ENCODE measurements at regions not wholly inside any gene's neighbourhood (a gene's known extent, or its start where the extent isn't known, plus 50 kb on each side); places are given as distances from the start of the nearest gene placed in this dataset.

GRCh38 chr11:98107736-98108135 is 913.0 kb upstream of the CNTN5 start:
- Histone ChIP-seq H3K4me2 (ENCODE audit: insufficient read depth, low read length) (no peak overlapping the region), H3K36me3 (ENCODE audit: control insufficient read depth, insufficient read depth, low read length) (no peaks in the 10 kb centered on the region), H3K4me3 (no peak overlapping the region), H4K20me1 (replicated peaks; ENCODE audit: control insufficient read depth, insufficient read depth, low read length) (no peaks in the 10 kb centered on the region), H2AFZ (ENCODE audit: low read depth, low read length) (peak overlapping the region; percentile 34; the same call in 1 of the 2 replicates), H3K79me2 (ENCODE audit: control insufficient read depth, insufficient read depth, low read length) (no peaks in the 10 kb centered on the region), H3K9ac (ENCODE audit: insufficient read depth in 1 of 2, low read depth in 2 of 2, low read length in 2 of 2) (no peak overlapping the region), H3K27ac (ENCODE audit: extremely low read depth, low read depth, low read length) (no peak overlapping the region), H3K9me1 (ENCODE audit: control insufficient read depth, insufficient read depth, low read length) (no peaks in the 10 kb centered on the region), H3K27me3 (ENCODE audit: control insufficient read depth in 2 of 2, insufficient read depth in 2 of 2, low read length in 2 of 2) (no peaks in the 10 kb centered on the region), H3K9me3 (replicated peaks; ENCODE audit: control insufficient read depth, insufficient read depth, low read depth, low read length) (no peaks in the 10 kb centered on the region; the same call in 1 of the 2 replicates), H3K4me1 (replicated peaks in 1 of 2; ENCODE audit: control insufficient read depth in 2 of 2, insufficient read depth in 2 of 2, low read length in 2 of 2) (no peaks in the 10 kb centered on the region)
- in situ Hi-C loops (cut with MboI) (no loop called here), intact Hi-C loops (cut with micrococcal nuclease) (no loop called here)
- ChIA-PET POLR2A (no interaction called here), CTCF (ENCODE audit: low intra/inter-chr PET ratio) (no interaction called here)
- DNase-seq (ENCODE audit: extremely low read depth in 1 of 4, low spot score in 3 of 4) (no peak), ATAC-seq (no peak), FAIRE-seq (no peak)
- no TSS peak for BruUV-seq (replicated peaks)
- WGBS (ENCODE audit: insufficient coverage, low coverage, missing lambda C conversion rate): 45% methylated on average over 2 of the region's 2 CpGs
- no peak for TF ChIP-seq HOXB6 (CRISPR knock-in tag; IDR thresholded peaks at IDR 0.05; ENCODE audit: borderline replicate concordance)
- TF ChIP-seq BRD9 (IDR thresholded peaks at IDR 0.05; ENCODE audit: low read depth, partially characterized antibody): no peak
- no peak for TF ChIP-seq TCF15 (CRISPR knock-in tag; IDR thresholded peaks at IDR 0.05)
- no peak for TF ChIP-seq PCBP1 (IDR thresholded peaks at IDR 0.05; ENCODE audit: low read depth, low read length, poor library complexity, severe bottlenecking)
- no peak for TF ChIP-seq POLR2AphosphoS2 (IDR thresholded peaks at IDR 0.05; ENCODE audit: low read length)
- TF ChIP-seq SETDB1 (IDR thresholded peaks at IDR 0.05; ENCODE audit: low read length): no peak
- TF ChIP-seq NRF1 (conservative IDR thresholded peaks at IDR 0.05 in 1 of 2, IDR thresholded peaks at IDR 0.05 in 1 of 2): no peak
- TF ChIP-seq BRCA1 (IDR thresholded peaks at IDR 0.05): no peak
- TF ChIP-seq BRCA1 (CRISPR knock-in tag; IDR thresholded peaks at IDR 0.05): no peak
- TF ChIP-seq RBM17 (IDR thresholded peaks at IDR 0.05; ENCODE audit: borderline replicate concordance, low read depth, low read length): no peak
- TF ChIP-seq ETV1 (tag; conservative IDR thresholded peaks at IDR 0.05; ENCODE audit: low read depth): no peak
- no peak for TF ChIP-seq ILK (tag; IDR thresholded peaks at IDR 0.05; ENCODE audit: borderline replicate concordance, low read depth)
- no peak for TF ChIP-seq MAX (CRISPR knock-in tag; IDR thresholded peaks at IDR 0.05)
- no peak for TF ChIP-seq TRIM25 (IDR thresholded peaks at IDR 0.05; ENCODE audit: borderline replicate concordance)
- no peak for TF ChIP-seq ESRRA (IDR thresholded peaks at IDR 0.05; ENCODE audit: borderline replicate concordance, low read depth)
- TF ChIP-seq POU5F1 (IDR thresholded peaks at IDR 0.05; ENCODE audit: borderline replicate concordance, low read depth, low read length, partially characterized antibody): no peak
- TF ChIP-seq EP400 (IDR thresholded peaks at IDR 0.05): no peak
- no peak for TF ChIP-seq XRCC5 (IDR thresholded peaks at IDR 0.05; ENCODE audit: low read depth, low read length)
- no peak for TF ChIP-seq TBL1XR1 (IDR thresholded peaks at IDR 0.05; ENCODE audit: low read length in 2 of 2)
- no peak for TF ChIP-seq NR2F6 (CRISPR knock-in tag; IDR thresholded peaks at IDR 0.05)

All from K562 (cell line).